Ishikawa (cell line): ENCODE measurements at regions not wholly inside any gene's neighbourhood (a gene's known extent, or its start where the extent isn't known, plus 50 kb on each side); places are given as distances from the start of the nearest gene placed in this dataset.

Experiments used
- CEBPB ChIP-seq: IDR thresholded peaks from 2 replicates; pipeline ENCODE4 v1.6.1; 2012
- CREB1 ChIP-seq: IDR thresholded peaks from 2 replicates; pipeline ENCODE4 v1.6.1; 2012; ENCODE audit warnings: low read depth
- EGR1 ChIP-seq: IDR thresholded peaks from 2 replicates; pipeline ENCODE4 v1.6.1; 2012
- EP300 ChIP-seq: IDR thresholded peaks from 2 replicates; pipeline ENCODE4 v1.6.1; 2012; ENCODE audit warnings: borderline replicate concordance
- NFIC ChIP-seq: IDR thresholded peaks from 2 replicates; pipeline ENCODE4 v1.6.1; 2012
- RAD21 ChIP-seq: IDR thresholded peaks from 2 replicates; pipeline ENCODE4 v1.6.1; 2012; ENCODE audit warnings: low read depth
- REST ChIP-seq: IDR thresholded peaks from 2 replicates; pipeline ENCODE4 v1.6.1; 2012; ENCODE audit warnings: low read depth, mild to moderate bottlenecking
- TAF1 ChIP-seq: IDR thresholded peaks from 2 replicates; pipeline ENCODE4 v1.6.1; 2012; ENCODE audit warnings: low read depth, mild to moderate bottlenecking
- TEAD4 ChIP-seq: IDR thresholded peaks from 2 replicates; pipeline ENCODE4 v1.6.1; 2012
- YY1 ChIP-seq: IDR thresholded peaks from 2 replicates; pipeline ENCODE4 v1.6.1; 2012; ENCODE audit warnings: low read depth
- ZBTB7A ChIP-seq: IDR thresholded peaks from 2 replicates; pipeline ENCODE4 v1.6.1; 2012; ENCODE audit warnings: low read depth
- TF ChIP-seq, protein P1 (sequence below): IDR thresholded peaks from 2 replicates; pipeline ENCODE4 v1.6.1; 2012
- TF ChIP-seq, protein P2 (sequence below): IDR thresholded peaks from 2 replicates; pipeline ENCODE4 v1.6.1; 2012

DNA sequence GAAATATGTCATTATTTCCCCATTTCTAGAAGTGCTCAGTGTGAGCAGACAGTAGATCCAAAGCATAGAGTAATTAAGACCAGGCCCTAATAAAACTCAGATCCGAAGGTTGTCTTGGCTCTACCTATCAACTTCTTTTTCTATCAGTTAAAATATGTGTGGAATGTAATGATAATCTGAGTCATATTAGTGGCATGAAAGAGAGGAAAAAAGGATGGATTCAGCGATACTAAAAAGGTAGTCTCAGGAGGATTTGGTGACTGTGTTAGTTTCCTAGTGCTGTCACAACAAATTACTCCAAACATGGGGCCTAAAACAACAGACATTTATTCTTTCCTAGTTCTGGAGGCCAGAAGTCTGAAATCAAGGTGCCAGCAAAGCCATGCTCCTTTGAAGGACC, 103.7 kb upstream of the NABP1 start:
- TF ChIP-seq, protein P1, sequence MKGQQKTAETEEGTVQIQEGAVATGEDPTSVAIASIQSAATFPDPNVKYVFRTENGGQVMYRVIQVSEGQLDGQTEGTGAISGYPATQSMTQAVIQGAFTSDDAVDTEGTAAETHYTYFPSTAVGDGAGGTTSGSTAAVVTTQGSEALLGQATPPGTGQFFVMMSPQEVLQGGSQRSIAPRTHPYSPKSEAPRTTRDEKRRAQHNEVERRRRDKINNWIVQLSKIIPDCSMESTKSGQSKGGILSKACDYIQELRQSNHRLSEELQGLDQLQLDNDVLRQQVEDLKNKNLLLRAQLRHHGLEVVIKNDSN, result no peak
- TF ChIP-seq EP300 (no peak), REST (no peak), NFIC (no peak), CREB1 (no peak), EGR1 (no peak), CEBPB (no peak), TAF1 (no peak), ZBTB7A (no peak), TEAD4 (no peak), RAD21 (no peak), YY1 (no peak)
- TF ChIP-seq, protein P2, sequence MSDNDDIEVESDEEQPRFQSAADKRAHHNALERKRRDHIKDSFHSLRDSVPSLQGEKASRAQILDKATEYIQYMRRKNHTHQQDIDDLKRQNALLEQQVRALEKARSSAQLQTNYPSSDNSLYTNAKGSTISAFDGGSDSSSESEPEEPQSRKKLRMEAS, result no peak
